ENCODE measurements at regions not wholly inside any gene's neighbourhood (a gene's known extent, or its start where the extent isn't known, plus 50 kb on each side); places are given as distances from the start of the nearest gene placed in this dataset.

GRCh38 chr10:122765412-122765811 is 65.8 kb upstream of the C10orf120 start:
- H2AFZ ChIP-seq (replicated peaks; ENCODE audit: low read length, poor library complexity), result no peak overlapping the region
- no peak overlapping the region for H4K91ac ChIP-seq (ENCODE audit: insufficient read depth, low read depth, low read length)
- no peaks in the 10 kb centered on the region for H4K20me1 ChIP-seq (ENCODE audit: insufficient read depth, low read length)
- in situ Hi-C loops (cut with MboI; ENCODE audit: low sequenced_read_pairs) (no loop called here), intact Hi-C loops (cut with micrococcal nuclease) (no loop called here), dilution Hi-C loops (cut with HindIII; ENCODE audit: low sequenced_read_pairs, unreplicated experiment) (no loop called here)
- H2BK15ac ChIP-seq (ENCODE audit: low read depth, low read length), result no peak overlapping the region
- H3K27me3 ChIP-seq (ENCODE audit: control insufficient read depth, insufficient read depth, low read length), result no peaks in the 10 kb centered on the region
- H2AK9ac ChIP-seq (replicated peaks; ENCODE audit: low read depth, low read length, poor library complexity), result no peak overlapping the region
- no peak overlapping the region for H2BK5ac ChIP-seq (ENCODE audit: low read depth, low read length, poor library complexity, severe bottlenecking)
- no CpG with 5 or more reads among the region's 2 CpGs for WGBS, 2 experiments (ENCODE audit: extremely low coverage in 2 of 2, insufficient read length in 1 of 2)
- POLR2A ChIA-PET (ENCODE audit: unreplicated experiment), result no interaction called here
- H2BK120ac ChIP-seq (ENCODE audit: low read depth, low read length), result no peak overlapping the region
- H2AK5ac ChIP-seq (ENCODE audit: low read depth, low read length), result no peak overlapping the region
- DNase-seq, result no peak
- no peak overlapping the region for H3K4ac ChIP-seq (ENCODE audit: low read depth, low read length)
- no peaks in the 10 kb centered on the region for H3K4me1 ChIP-seq (ENCODE audit: control insufficient read depth, insufficient read depth, low read length)
- no peaks in the 10 kb centered on the region; the same call in 1 of the 2 replicates for H3K9me3 ChIP-seq (ENCODE audit: control insufficient read depth, insufficient read depth, low read length)
- no peak overlapping the region for H3K27ac ChIP-seq (ENCODE audit: insufficient read depth, low read length)
- no peak overlapping the region for H3K23ac ChIP-seq (ENCODE audit: low read depth, low read length)
- no peak for ATAC-seq (ENCODE audit: low read depth)
- no TSS peak for BruUV-seq (replicated peaks)
- H3K36me3 ChIP-seq (ENCODE audit: control insufficient read depth, insufficient read depth, low read length), result no peaks in the 10 kb centered on the region
- H3K4me2 ChIP-seq (ENCODE audit: low read depth, low read length), result no peak overlapping the region
- no peak overlapping the region for H3K18ac ChIP-seq (ENCODE audit: low read depth, low read length)
- H2BK20ac ChIP-seq (ENCODE audit: low read depth, low read length), result no peak overlapping the region
- no peak overlapping the region for H3K4me3 ChIP-seq (ENCODE audit: insufficient read depth, low read depth, low read length)
- H3K9ac ChIP-seq (ENCODE audit: low read depth, low read length), result no peak overlapping the region
- H4K5ac ChIP-seq (ENCODE audit: low read depth, low read length), result no peak overlapping the region
- TF ChIP-seq, protein P1, sequence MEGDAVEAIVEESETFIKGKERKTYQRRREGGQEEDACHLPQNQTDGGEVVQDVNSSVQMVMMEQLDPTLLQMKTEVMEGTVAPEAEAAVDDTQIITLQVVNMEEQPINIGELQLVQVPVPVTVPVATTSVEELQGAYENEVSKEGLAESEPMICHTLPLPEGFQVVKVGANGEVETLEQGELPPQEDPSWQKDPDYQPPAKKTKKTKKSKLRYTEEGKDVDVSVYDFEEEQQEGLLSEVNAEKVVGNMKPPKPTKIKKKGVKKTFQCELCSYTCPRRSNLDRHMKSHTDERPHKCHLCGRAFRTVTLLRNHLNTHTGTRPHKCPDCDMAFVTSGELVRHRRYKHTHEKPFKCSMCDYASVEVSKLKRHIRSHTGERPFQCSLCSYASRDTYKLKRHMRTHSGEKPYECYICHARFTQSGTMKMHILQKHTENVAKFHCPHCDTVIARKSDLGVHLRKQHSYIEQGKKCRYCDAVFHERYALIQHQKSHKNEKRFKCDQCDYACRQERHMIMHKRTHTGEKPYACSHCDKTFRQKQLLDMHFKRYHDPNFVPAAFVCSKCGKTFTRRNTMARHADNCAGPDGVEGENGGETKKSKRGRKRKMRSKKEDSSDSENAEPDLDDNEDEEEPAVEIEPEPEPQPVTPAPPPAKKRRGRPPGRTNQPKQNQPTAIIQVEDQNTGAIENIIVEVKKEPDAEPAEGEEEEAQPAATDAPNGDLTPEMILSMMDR (conservative IDR thresholded peaks at IDR 0.05; ENCODE audit: low read depth, low read length), result no peak
- H3K14ac ChIP-seq (replicated peaks; ENCODE audit: low read depth, low read length), result no peak overlapping the region
- H4K8ac ChIP-seq (ENCODE audit: low read depth in 2 of 2, low read length in 2 of 2), result no peak overlapping the region
- no peaks in the 10 kb centered on the region for H3K79me1 ChIP-seq (ENCODE audit: low read depth in 1 of 2, low read length in 2 of 2)
- CTCF ChIA-PET, result no interaction called here
- H3K9me1 ChIP-seq (ENCODE audit: insufficient read depth, low read length), result no peaks in the 10 kb centered on the region
- no peak overlapping the region for H3K56ac ChIP-seq (ENCODE audit: extremely low read depth, insufficient read depth, low read length)
